HEK293 (cell line): ENCODE measurements at regions not wholly inside any gene's neighbourhood (a gene's known extent, or its start where the extent isn't known, plus 50 kb on each side); places are given as distances from the start of the nearest gene placed in this dataset.
A peak's percentile ranks its signal among the peaks of the same experiment; 100 is the strongest.
"Not testable (repeated sequence)": the region's sequence is repeated elsewhere in the genome, so short reads cannot be mapped to it uniquely, and the experiment has no call there.

ENCODE experiments used
- CTCF ChIA-PET: fragments of 350-600 bp; formaldehyde crosslinking; extraction: SDS; loops from one replicate; lab custom pipeline; 2021; ENCODE audit warnings: antibody characterized with exemption; lab: Yijun Ruan, JAX
- POLR2A ChIA-PET: fragments of 300-600 bp; formaldehyde crosslinking; extraction: SDS; loops from one replicate; lab custom pipeline; 2020; ENCODE audit warnings: antibody characterized with exemption, inconsistent platforms; lab: Yijun Ruan, JAX
- H3K27ac ChIP-seq: fragments of 200-500 bp; sonication (Bioruptor generic); 2 replicates; pipeline ENCODE4 v1.5.1; 2014; ENCODE audit warnings: low read depth, low read length, control low read depth, inconsistent platforms; ENCODE audit errors: extremely low read depth
- H3K36me3 ChIP-seq, 2 experiments: fragments of 200-500 bp in 1 of 2; sonication (Bioruptor generic) in 1 of 2; 1 replicate in 1 of 2; 2 replicates in 1 of 2; pipeline ENCODE4 v1.5.1; 2014 to 2017; ENCODE audit warnings: inconsistent platforms in 2 of 2, low read length in 2 of 2; ENCODE audit not compliant: control insufficient read depth in 2 of 2, insufficient read depth in 1 of 2
- H3K4me1 ChIP-seq: fragments of 200-500 bp; sonication (Bioruptor generic); 2 replicates; pipeline ENCODE4 v1.5.1; 2014; ENCODE audit warnings: mild to moderate bottlenecking, low read length, inconsistent platforms; ENCODE audit not compliant: control insufficient read depth, insufficient read depth
- H3K4me3 ChIP-seq: 2 replicates; pipeline ENCODE4 v1.5.1; 2011; ENCODE audit warnings: low read depth, mild to moderate bottlenecking, control low read depth, low read length, moderate library complexity
- H3K9me3 ChIP-seq: fragments of 200-500 bp; sonication (Bioruptor generic); 2 replicates; pipeline ENCODE4 v1.5.1; 2014; ENCODE audit warnings: low read depth, low read length, inconsistent platforms; ENCODE audit not compliant: control insufficient read depth, insufficient read depth
- GLIS2 ChIP-seq: fragments of 450-650 bp; formaldehyde crosslinking; IDR thresholded peaks from 2 replicates; pipeline ENCODE4 v1.5.1; 2016; ENCODE audit warnings: missing biosample characterization, missing genetic modification characterization
- HOXD13 ChIP-seq: sonication (generic); formaldehyde crosslinking; IDR thresholded peaks from 2 replicates; pipeline ENCODE4 v1.8.0; 2022; ENCODE audit warnings: missing genetic modification reagents, borderline replicate concordance
- MEIS1 ChIP-seq: sonication (generic); formaldehyde crosslinking; IDR thresholded peaks from 2 replicates; pipeline ENCODE4 v1.8.1; 2022; ENCODE audit warnings: missing genetic modification reagents, mild to moderate bottlenecking, borderline replicate concordance
- RBAK ChIP-seq: fragments of 450-650 bp; formaldehyde crosslinking; IDR thresholded peaks from 2 replicates; pipeline ENCODE4 v1.5.1; 2016; ENCODE audit warnings: missing biosample characterization, missing genetic modification characterization
- SETDB1 ChIP-seq: IDR thresholded peaks from one replicate; pipeline ENCODE4 v1.6.1; 2017; ENCODE audit warnings: mild to moderate bottlenecking, low read length, moderate library complexity, mixed read lengths; ENCODE audit not compliant: insufficient read length
- SP2 ChIP-seq: fragments of 450-650 bp; formaldehyde crosslinking; IDR thresholded peaks from 2 replicates; pipeline ENCODE4 v1.5.1; 2016; ENCODE audit warnings: missing biosample characterization, missing genetic modification characterization
- SP3 ChIP-seq: fragments of 450-650 bp; formaldehyde crosslinking; IDR thresholded peaks from 2 replicates; pipeline ENCODE4 v1.5.1; 2016; ENCODE audit warnings: missing biosample characterization, missing genetic modification characterization
- ZNF140 ChIP-seq: fragments of 450-650 bp; formaldehyde crosslinking; IDR thresholded peaks from 2 replicates; pipeline ENCODE4 v1.5.1; 2016; ENCODE audit warnings: missing biosample characterization, missing genetic modification characterization
- ZNF202 ChIP-seq: fragments of 450-650 bp; formaldehyde crosslinking; IDR thresholded peaks from 2 replicates; pipeline ENCODE4 v1.5.1; 2016; ENCODE audit warnings: missing biosample characterization, missing genetic modification characterization, borderline replicate concordance
- ZNF221 ChIP-seq: fragments of 450-650 bp; formaldehyde crosslinking; IDR thresholded peaks from 2 replicates; pipeline ENCODE4 v1.5.1; 2017; ENCODE audit warnings: missing biosample characterization, missing genetic modification characterization, borderline replicate concordance
- ZNF302 ChIP-seq: fragments of 450-650 bp; formaldehyde crosslinking; IDR thresholded peaks from 2 replicates; pipeline ENCODE4 v1.5.1; 2016; ENCODE audit warnings: missing biosample characterization, missing genetic modification characterization, low read depth
- ZNF391 ChIP-seq: fragments of 450-650 bp; formaldehyde crosslinking; IDR thresholded peaks from 2 replicates; pipeline ENCODE4 v1.5.1; 2016; ENCODE audit warnings: low read depth, missing biosample characterization, missing genetic modification characterization, borderline replicate concordance
- ZNF426 ChIP-seq: fragments of 450-650 bp; formaldehyde crosslinking; IDR thresholded peaks from 2 replicates; pipeline ENCODE4 v1.5.1; 2017; ENCODE audit warnings: missing biosample characterization, missing genetic modification characterization, mild to moderate bottlenecking, inconsistent platforms, moderate library complexity
- ZNF514 ChIP-seq: fragments of 450-650 bp; formaldehyde crosslinking; IDR thresholded peaks from 2 replicates; pipeline ENCODE4 v1.5.1; 2016; ENCODE audit warnings: missing biosample characterization, missing genetic modification characterization
- ZNF544 ChIP-seq: fragments of 450-650 bp; formaldehyde crosslinking; IDR thresholded peaks from 2 replicates; pipeline ENCODE4 v1.5.0; 2017; ENCODE audit warnings: missing biosample characterization, missing genetic modification characterization
- ZNF629 ChIP-seq: fragments of 450-650 bp; formaldehyde crosslinking; IDR thresholded peaks from 2 replicates; pipeline ENCODE4 v1.5.1; 2017; ENCODE audit warnings: missing biosample characterization, missing genetic modification characterization
- ZNF704 ChIP-seq: fragments of 450-650 bp; formaldehyde crosslinking; IDR thresholded peaks from 2 replicates; pipeline ENCODE4 v1.5.1; 2016; ENCODE audit warnings: missing biosample characterization, missing genetic modification characterization
- ZNF791 ChIP-seq: fragments of 450-650 bp; formaldehyde crosslinking; IDR thresholded peaks from 2 replicates; pipeline ENCODE4 v1.5.1; 2016; ENCODE audit warnings: missing biosample characterization, missing genetic modification characterization
- TF ChIP-seq, protein P1 (sequence below): fragments of 450-650 bp; formaldehyde crosslinking; IDR thresholded peaks from 2 replicates; pipeline ENCODE4 v1.5.1; 2016; ENCODE audit warnings: missing biosample characterization, missing genetic modification characterization
- TF ChIP-seq, protein P2 (sequence below): fragments of 450-650 bp; formaldehyde crosslinking; IDR thresholded peaks from 2 replicates; pipeline ENCODE4 v1.5.1; 2016; ENCODE audit warnings: missing biosample characterization, missing genetic modification characterization
- TF ChIP-seq, protein P3 (sequence below): fragments of 450-650 bp; formaldehyde crosslinking; IDR thresholded peaks from 2 replicates; pipeline ENCODE4 v1.5.1; 2016; ENCODE audit warnings: missing biosample characterization, missing genetic modification characterization
- TF ChIP-seq, protein P4 (sequence below): fragments of 450-650 bp; formaldehyde crosslinking; IDR thresholded peaks from 2 replicates; pipeline ENCODE4; 2016; ENCODE audit warnings: missing biosample characterization, missing genetic modification characterization

DNA sequence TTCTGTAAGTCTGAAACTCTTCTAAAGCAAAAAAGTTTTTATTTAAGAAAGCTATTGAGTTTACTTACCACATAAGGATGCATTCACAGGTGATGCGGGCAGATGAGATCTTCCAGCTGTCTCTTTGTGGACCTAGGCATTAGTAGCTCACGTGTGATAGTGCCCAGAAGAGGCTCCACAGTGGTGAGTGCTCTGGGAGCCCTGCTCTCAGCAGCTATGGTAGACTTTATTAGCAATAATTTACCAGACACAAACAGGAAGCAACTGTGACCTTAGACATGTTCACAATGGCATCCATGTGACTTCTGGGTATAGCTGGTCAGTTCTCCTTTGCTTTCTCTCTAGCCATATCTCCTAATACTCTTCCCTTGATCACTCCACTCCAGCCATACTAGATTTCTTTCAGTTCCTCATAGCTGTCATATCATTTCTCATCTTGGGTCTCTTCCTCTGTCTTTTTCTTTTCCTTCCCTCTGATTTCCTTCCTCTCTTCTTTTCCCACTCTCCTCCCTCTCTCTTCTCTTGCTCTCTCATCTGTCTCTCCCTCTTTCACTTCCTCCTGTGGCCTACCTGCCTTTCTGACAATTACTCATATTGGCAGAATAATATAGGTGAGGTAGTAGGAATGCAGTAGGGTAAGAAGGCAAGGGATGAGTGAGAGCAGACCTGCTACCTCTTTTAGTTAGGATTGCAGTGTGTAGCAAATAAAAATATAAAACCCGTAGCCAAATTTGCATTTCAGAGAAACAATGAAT lies 75.2 kb upstream of the SCAF11 start (continued):
- no peak for TF ChIP-seq RBAK
- TF ChIP-seq, all 188 proteins: peak for 0

GRCh38 chr12:46064548-46064947 lies 74.2 kb upstream of the SCAF11 start:
- ChIA-PET CTCF (no interaction called here), POLR2A (no interaction called here)
- Histone ChIP-seq H3K4me3 (no peak overlapping the region), H3K9me3 (no peaks in the 10 kb centered on the region), H3K4me1 (no peaks in the 10 kb centered on the region), H3K27ac (no peak overlapping the region), H3K36me3 (no peaks in the 10 kb centered on the region)
- TF ChIP-seq ZNF629 (tag by site-specific recombination) (no peak), ZNF302 (no peak), GLIS2 (no peak), ZNF544 (tag by site-specific recombination) (no peak), ZNF791 (tag by site-specific recombination) (no peak), ZNF221 (tag by site-specific recombination) (no peak), ZNF514 (tag by site-specific recombination) (no peak)

DNA sequence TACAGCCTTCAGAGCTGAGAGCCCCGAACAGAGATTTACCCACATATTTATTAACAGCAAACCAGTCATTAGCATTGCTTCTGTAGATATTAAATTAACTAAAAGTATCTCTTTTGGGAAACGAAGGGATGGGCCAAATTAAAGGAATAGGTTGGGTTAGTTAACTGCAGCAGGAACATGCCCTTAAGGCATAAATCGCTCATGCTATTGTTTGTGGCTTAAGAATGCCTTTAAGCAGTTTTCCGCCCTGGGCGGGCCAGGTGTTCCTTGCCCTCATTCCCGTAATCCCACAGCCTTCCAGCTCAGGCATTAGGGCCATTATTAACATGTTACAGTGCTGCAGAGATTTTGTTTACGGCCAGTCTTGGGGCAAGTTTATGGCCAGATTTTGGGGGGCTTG lies 68.3 kb upstream of the SCAF11 start:
- H3K27ac ChIP-seq, CTCF ChIA-PET, H3K9me3 ChIP-seq, POLR2A ChIA-PET, H3K36me3 ChIP-seq, H3K4me1 ChIP-seq: not testable (repeated sequence)
- TF ChIP-seq SETDB1: peak; percentile 23
- TF ChIP-seq, all 188 proteins: peak for 1; not testable (repeated sequence) for 187
- H3K4me3 ChIP-seq: not testable (repeated sequence)

GRCh38 chr12:46050805-46051204 lies 60.4 kb upstream of the SCAF11 start:
- Histone ChIP-seq H3K36me3 (no peaks in the 10 kb centered on the region), H3K9me3 (no peaks in the 10 kb centered on the region), H3K4me3 (no peak overlapping the region), H3K27ac (no peak overlapping the region), H3K4me1 (no peaks in the 10 kb centered on the region)
- TF ChIP-seq ZNF202 (tag by site-specific recombination) (no peak), MEIS1 (CRISPR knock-in tag) (no peak), ZNF426 (no peak), ZNF140 (tag by site-specific recombination) (no peak), SETDB1 (peak; percentile 82), ZNF391 (tag by site-specific recombination) (no peak)
- TF ChIP-seq, protein P1, sequence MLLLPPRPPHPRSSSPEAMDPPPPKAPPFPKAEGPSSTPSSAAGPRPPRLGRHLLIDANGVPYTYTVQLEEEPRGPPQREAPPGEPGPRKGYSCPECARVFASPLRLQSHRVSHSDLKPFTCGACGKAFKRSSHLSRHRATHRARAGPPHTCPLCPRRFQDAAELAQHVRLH (tag by site-specific recombination): no peak
- ChIA-PET POLR2A (no interaction called here), CTCF (no interaction called here)

DNA sequence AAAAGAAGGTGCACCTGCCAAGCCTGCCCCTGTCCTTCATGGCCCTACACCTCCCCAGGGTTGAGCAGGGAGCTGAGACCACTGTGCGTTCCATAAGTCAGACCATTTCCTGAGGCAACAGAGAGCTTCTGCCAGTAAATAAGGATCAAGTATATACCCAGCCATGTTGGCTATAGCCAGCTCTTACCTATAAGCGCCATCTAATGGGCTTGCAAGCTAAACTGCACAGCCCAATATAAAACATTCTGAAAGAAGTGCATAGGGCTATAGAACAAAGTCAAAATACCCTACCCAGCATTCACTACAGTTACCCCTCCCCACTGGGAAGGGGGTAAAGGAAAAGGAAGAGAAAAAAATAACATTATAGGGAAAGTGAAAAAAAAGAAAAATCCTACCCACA lies 59.3 kb upstream of the SCAF11 start:
- POLR2A ChIA-PET: no interaction called here
- CTCF ChIA-PET: interaction anchor here (1.0 to 1.3 kb wide), 3 partner anchors 59 to 1021 kb away, joined by 3 to 4 read pairs (median 4); no protein-coding TSS in a partner anchor

More for the DNA sequence above, 59.3 kb upstream of the SCAF11 start:
- H3K4me3 ChIP-seq: no peak overlapping the region
- no peaks in the 10 kb centered on the region for H3K9me3 ChIP-seq
- no peaks in the 10 kb centered on the region for H3K36me3 ChIP-seq
- no peaks in the 10 kb centered on the region for H3K4me1 ChIP-seq
- H3K27ac ChIP-seq: no peak overlapping the region
- TF ChIP-seq, protein P2, sequence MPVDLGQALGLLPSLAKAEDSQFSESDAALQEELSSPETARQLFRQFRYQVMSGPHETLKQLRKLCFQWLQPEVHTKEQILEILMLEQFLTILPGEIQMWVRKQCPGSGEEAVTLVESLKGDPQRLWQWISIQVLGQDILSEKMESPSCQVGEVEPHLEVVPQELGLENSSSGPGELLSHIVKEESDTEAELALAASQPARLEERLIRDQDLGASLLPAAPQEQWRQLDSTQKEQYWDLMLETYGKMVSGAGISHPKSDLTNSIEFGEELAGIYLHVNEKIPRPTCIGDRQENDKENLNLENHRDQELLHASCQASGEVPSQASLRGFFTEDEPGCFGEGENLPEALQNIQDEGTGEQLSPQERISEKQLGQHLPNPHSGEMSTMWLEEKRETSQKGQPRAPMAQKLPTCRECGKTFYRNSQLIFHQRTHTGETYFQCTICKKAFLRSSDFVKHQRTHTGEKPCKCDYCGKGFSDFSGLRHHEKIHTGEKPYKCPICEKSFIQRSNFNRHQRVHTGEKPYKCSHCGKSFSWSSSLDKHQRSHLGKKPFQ (tag by site-specific recombination): no peak
- no peak for TF ChIP-seq SP2 (tag by site-specific recombination)
- TF ChIP-seq, protein P3, sequence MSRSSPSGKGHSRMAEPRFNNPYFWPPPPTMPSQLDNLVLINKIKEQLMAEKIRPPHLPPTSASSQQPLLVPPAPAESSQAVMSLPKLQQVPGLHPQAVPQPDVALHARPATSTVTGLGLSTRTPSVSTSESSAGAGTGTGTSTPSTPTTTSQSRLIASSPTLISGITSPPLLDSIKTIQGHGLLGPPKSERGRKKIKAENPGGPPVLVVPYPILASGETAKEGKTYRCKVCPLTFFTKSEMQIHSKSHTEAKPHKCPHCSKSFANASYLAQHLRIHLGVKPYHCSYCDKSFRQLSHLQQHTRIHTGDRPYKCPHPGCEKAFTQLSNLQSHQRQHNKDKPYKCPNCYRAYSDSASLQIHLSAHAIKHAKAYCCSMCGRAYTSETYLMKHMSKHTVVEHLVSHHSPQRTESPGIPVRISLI (tag by site-specific recombination): no peak
- TF ChIP-seq, protein P4, sequence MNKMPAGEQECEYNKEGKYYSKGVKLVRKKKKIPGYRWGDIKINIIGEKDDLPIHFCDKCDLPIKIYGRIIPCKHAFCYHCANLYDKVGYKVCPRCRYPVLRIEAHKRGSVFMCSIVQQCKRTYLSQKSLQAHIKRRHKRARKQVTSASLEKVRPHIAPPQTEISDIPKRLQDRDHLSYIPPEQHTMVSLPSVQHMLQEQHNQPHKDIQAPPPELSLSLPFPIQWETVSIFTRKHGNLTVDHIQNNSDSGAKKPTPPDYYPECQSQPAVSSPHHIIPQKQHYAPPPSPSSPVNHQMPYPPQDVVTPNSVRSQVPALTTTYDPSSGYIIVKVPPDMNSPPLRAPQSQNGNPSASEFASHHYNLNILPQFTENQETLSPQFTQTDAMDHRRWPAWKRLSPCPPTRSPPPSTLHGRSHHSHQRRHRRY (tag by site-specific recombination): no peak
- TF ChIP-seq ZNF704 (tag by site-specific recombination): no peak
- no peak for TF ChIP-seq SP3 (tag by site-specific recombination)
- TF ChIP-seq HOXD13: no peak
